NB4 (cell line): ENCODE measurements at regions not wholly inside any gene's neighbourhood (a gene's known extent, or its start where the extent isn't known, plus 50 kb on each side); places are given as distances from the start of the nearest gene placed in this dataset.

Source experiments
- DNase-seq: peaks from one replicate; pipeline ENCODE4 v3.0.0; 2010; ENCODE audit warnings: low read depth
- H3K4me3 ChIP-seq: one replicate; pipeline ENCODE4 v1.5.1; 2011; ENCODE audit warnings: mild to moderate bottlenecking, low read depth, low read length, moderate library complexity
- CTCF ChIP-seq: IDR thresholded peaks from one replicate; pipeline ENCODE4 v1.5.1; 2012; ENCODE audit warnings: low read depth, low read length
- MAX ChIP-seq: IDR thresholded peaks from 2 replicates; pipeline ENCODE4 v1.6.1; 2011; ENCODE audit warnings: low read depth, low read length
- MYC ChIP-seq: IDR thresholded peaks from 2 replicates; pipeline ENCODE4 v1.6.1; 2011; ENCODE audit warnings: low read depth, low read length
- POLR2A ChIP-seq: IDR thresholded peaks from 2 replicates; pipeline ENCODE4 v1.6.1; 2011; ENCODE audit warnings: mild to moderate bottlenecking; ENCODE audit not compliant: insufficient read length; ENCODE audit errors: extremely low read depth

GRCh38 chr10:106499448-106499847 lies 665.1 kb downstream of the SORCS1 start:
- no peak for DNase-seq
- no peak overlapping the region for H3K4me3 ChIP-seq
- TF ChIP-seq MYC (no peak), MAX (no peak)

GRCh38 chr10:106498675-106499074 lies 665.8 kb downstream of the SORCS1 start:
- TF ChIP-seq POLR2A = no peak
- no peak for TF ChIP-seq CTCF
- no peak for TF ChIP-seq MAX
- no peak for TF ChIP-seq MYC
- DNase-seq = no peak
- H3K4me3 ChIP-seq = no peak overlapping the region

- no peak overlapping the region for H3K4me3 ChIP-seq
- no peak for DNase-seq
- no peak for TF ChIP-seq CTCF
- no peak for TF ChIP-seq MYC
- no peak for TF ChIP-seq MAX
- no peak for TF ChIP-seq POLR2A
Observed at GRCh38 chr10:106495931-106496330, 668.6 kb downstream of the SORCS1 start.

- no peak overlapping the region for H3K4me3 ChIP-seq
- TF ChIP-seq MYC = no peak
- TF ChIP-seq POLR2A = no peak
- TF ChIP-seq CTCF = no peak
- no peak for TF ChIP-seq MAX
- no peak for DNase-seq
Observed at GRCh38 chr10:106493751-106494150, 670.8 kb downstream of the SORCS1 start.

GRCh38 chr10:106493226-106493625 lies 671.3 kb downstream of the SORCS1 start:
- TF ChIP-seq CTCF = no peak
- no peak for TF ChIP-seq POLR2A
- TF ChIP-seq MYC = no peak
- H3K4me3 ChIP-seq = no peak overlapping the region
- DNase-seq = no peak

GRCh38 chr10:106487726-106488125 lies 676.8 kb downstream of the SORCS1 start:
- TF ChIP-seq MYC (no peak), CTCF (no peak)
- no peak for DNase-seq
- H3K4me3 ChIP-seq = no peak overlapping the region
